RWPE1 (cell line): ENCODE measurements at regions not wholly inside any gene's neighbourhood (a gene's known extent, or its start where the extent isn't known, plus 50 kb on each side); places are given as distances from the start of the nearest gene placed in this dataset.

ENCODE experiments used
- CTCF ChIA-PET: fragments of 350-600 bp; sonication (Branson Sonifier 250); formaldehyde crosslinking; extraction: SDS; loops from one replicate; lab custom pipeline; 2021; lab: Yijun Ruan, JAX
- POLR2A ChIA-PET: fragments of 400-600 bp; formaldehyde crosslinking; extraction: SDS; loops from one replicate; lab custom pipeline; 2020; ENCODE audit warnings: antibody characterized with exemption; ENCODE audit not compliant: low non-redundant PET; lab: Yijun Ruan, JAX
- DNase-seq: peaks from one replicate; pipeline ENCODE4 v3.0.0; 2012; ENCODE audit warnings: low spot score
- H3K27ac ChIP-seq: fragments of 450-650 bp; 2 replicates; pipeline ENCODE4 v1.5.1; 2017
- TF ChIP-seq, protein P1 (sequence below): fragments of 450-650 bp; conservative IDR thresholded peaks from 2 replicates; pipeline ENCODE4 v1.5.1; 2017; ENCODE audit warnings: low read depth, mild to moderate bottlenecking

DNA sequence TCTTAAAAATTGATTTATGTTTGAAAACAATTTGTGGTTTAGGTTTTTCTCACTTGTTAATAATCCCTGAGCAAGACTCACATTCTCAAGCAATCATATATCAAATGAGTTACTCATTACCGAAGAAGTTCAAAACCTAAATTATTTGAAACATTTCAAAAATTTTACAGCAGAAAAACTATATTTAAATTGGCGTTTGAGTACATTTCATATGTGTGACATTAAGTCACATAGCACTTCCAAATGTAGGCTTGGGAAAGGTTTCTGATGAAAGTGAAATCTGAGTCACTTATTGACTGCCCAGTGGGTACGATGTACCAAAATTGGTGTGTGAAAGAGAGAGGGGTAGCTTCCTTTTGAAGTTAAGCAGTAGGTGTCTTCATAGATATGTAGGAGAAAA is 411.4 kb upstream of the SGCD start:
- TF ChIP-seq, protein P1, sequence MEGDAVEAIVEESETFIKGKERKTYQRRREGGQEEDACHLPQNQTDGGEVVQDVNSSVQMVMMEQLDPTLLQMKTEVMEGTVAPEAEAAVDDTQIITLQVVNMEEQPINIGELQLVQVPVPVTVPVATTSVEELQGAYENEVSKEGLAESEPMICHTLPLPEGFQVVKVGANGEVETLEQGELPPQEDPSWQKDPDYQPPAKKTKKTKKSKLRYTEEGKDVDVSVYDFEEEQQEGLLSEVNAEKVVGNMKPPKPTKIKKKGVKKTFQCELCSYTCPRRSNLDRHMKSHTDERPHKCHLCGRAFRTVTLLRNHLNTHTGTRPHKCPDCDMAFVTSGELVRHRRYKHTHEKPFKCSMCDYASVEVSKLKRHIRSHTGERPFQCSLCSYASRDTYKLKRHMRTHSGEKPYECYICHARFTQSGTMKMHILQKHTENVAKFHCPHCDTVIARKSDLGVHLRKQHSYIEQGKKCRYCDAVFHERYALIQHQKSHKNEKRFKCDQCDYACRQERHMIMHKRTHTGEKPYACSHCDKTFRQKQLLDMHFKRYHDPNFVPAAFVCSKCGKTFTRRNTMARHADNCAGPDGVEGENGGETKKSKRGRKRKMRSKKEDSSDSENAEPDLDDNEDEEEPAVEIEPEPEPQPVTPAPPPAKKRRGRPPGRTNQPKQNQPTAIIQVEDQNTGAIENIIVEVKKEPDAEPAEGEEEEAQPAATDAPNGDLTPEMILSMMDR: no peak
- POLR2A ChIA-PET: no interaction called here

DNA sequence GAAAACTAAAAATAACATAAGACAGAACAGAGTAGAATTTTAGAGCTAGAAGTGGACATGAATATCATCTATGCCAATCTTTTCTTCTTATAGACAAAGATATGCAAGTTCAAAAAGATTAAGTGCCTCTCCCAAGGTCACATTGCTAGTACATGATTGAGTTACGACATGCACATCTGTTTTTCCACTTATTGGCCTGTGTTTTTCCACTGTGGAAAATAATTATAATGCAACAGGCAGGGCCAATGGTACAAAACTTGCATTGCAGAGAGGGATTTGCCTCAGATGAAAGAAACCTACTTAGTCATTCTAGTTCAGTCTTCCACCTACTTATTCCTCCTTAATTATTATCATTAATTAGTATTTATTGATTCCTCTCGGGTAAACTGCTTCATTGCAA is 407.8 kb upstream of the SGCD start:
- TF ChIP-seq, protein P1: no peak
- no peak for DNase-seq
- no peak overlapping the region for H3K27ac ChIP-seq
- CTCF ChIA-PET: interaction anchor here (0.7 kb wide), 1 partner anchor 15 kb away, joined by 3 read pairs; no protein-coding TSS in a partner anchor
- POLR2A ChIA-PET: no interaction called here

More for the DNA sequence above, 411.4 kb upstream of the SGCD start:
- DNase-seq: no peak
- no peak overlapping the region for H3K27ac ChIP-seq
- CTCF ChIA-PET: no interaction called here

DNA sequence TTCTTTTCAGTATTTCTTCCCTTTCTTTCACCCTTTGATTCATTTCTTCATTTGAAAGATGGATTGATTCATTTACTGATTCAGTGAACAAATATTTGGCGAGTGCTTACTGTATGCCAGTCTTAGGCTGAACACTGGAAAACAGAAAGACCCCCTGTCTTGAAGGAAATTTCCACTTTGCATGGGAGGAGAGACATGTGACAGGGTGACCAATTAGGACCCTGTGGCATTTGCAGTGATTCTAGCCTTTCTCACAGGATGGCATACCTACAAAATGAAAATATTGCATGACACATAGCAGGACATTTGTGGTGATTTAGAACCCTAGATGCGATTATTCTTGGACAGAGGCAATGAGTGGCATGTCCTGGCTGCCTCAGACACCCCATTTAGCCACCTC is 407.2 kb upstream of the SGCD start:
- TF ChIP-seq, protein P1: no peak
- no peak overlapping the region for H3K27ac ChIP-seq
- no peak for DNase-seq
- ChIA-PET CTCF (no interaction called here), POLR2A (no interaction called here)

DNA sequence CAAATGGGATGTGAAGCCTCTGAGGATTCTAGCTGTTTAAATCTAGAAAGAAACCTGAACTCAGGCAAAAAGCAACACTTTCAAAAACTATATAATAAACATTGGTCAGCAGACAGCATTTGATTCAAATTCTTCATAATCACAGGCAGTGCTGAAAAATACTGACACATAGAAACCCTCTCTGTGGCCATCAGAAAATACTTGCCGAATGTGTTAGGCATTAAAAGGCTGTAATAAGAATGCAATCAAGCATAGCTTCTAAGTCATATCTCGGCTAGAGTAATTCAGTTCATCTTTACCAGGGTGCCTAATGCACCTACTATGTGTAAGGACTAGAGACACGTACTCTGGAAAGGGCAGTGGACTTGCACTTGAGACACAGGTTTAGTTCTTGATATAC is 405.3 kb upstream of the SGCD start:
- ChIA-PET CTCF (no interaction called here), POLR2A (no interaction called here)
- TF ChIP-seq, protein P1: no peak
- H3K27ac ChIP-seq: no peak overlapping the region
- no peak for DNase-seq

DNA sequence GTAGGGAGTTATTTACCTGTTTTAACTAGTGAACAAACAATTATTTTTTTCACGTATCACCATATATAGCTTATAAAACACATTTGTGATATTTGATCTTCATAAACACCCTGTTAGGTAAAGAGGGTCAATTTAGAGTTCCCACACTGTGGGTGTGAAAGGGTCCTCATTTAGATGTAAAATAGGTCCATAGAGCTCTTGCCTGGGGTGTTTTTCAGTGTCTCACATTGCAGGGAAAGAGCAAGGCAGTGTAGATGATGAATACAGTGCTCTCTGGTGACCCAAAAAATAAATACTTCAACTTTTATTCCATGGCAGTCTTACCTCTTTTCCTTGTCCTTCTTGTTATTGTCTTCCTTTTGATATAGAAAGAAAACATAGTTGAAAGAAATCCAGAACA is 403.2 kb upstream of the SGCD start:
- CTCF ChIA-PET: interaction anchor here (0.6 kb wide), 1 partner anchor 1398 kb away, joined by 3 read pairs; no protein-coding TSS in a partner anchor
- H3K27ac ChIP-seq: no peak overlapping the region
- POLR2A ChIA-PET: no interaction called here
- TF ChIP-seq, protein P1: no peak
- no peak for DNase-seq

DNA sequence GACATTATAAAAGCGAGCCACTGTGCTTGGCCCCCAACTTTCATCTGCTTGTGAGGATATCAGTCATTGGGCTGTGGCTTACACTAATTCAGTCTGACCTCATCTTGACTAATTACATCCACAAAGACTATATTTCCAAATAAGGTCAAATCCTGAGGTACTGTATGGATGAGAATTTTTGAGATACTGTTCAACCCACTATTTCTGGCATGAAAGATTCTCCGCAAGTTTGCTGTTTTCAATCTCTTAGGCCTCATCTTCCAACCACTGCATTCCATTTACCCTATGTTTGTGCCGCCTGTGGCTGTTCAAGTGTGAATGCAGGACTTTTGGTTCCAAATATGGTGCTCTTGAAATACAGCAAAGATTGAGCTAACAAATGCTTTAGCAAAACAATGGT is 400.9 kb upstream of the SGCD start:
- no peak for DNase-seq
- H3K27ac ChIP-seq: no peak overlapping the region
- POLR2A ChIA-PET: no interaction called here
- CTCF ChIA-PET: interaction anchor here (0.6 kb wide), 2 partner anchors 185 to 945 kb away, joined by 3 read pairs; no protein-coding TSS in a partner anchor
- TF ChIP-seq, protein P1: no peak
